GM18508 (cell line): ENCODE measurements at regions not wholly inside any gene's neighbourhood (a gene's known extent, or its start where the extent isn't known, plus 50 kb on each side); places are given as distances from the start of the nearest gene placed in this dataset.
"Not testable (repeated sequence)": the region's sequence is repeated elsewhere in the genome, so short reads cannot be mapped to it uniquely, and the experiment has no call there.

Experiments used
- ATAC-seq: cut with Tn5 transposase; IDR thresholded peaks from one replicate; pipeline ENCODE4 v1.9.1; 2021; ENCODE audit warnings: moderate number of reproducible peaks; ENCODE audit not compliant: insufficient read depth, unreplicated experiment

DNA sequence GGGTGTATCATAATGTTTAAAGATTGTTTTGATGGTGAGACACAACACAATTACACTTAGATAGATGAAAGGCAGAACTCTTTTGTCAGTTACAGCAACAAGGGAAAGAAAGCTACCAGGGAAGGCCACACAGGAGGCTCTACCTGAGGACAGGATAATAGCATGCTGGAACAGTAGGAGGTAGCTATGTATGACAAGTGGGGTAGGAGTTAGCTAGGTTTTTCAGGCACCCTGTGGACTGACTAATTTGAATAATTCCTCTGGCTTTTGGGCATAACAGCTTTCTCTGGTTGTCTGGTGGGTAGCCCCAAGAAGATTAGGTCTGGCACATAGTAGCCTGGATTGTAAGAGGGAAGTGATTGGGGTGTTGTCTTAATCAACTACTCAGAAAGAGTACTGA lies 475.4 kb upstream of the CHORDC1 start:
- ATAC-seq = no peak

DNA sequence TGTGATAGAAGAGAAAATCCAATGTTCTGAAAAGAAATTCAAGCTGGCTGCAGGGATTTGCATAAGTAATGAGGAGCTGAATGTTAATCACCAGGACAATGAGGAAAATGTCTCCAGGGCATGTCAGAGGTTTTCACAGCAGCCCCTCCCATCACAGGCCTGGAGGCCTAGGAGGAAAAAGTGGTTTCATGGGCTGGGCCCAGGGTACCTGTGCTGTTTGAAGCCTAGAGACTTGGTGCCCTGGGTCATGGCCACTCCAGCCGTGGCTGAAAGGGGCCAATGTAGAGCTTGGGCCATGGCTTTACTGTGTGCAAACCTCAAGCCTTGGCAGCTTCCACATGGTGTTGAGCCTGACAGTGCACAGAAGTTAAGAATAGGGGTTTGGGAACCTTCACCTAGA lies 452.6 kb upstream of the CHORDC1 start:
- ATAC-seq = not testable (repeated sequence)

GRCh38 chr11:90669094-90669493 lies 446.2 kb upstream of the CHORDC1 start:
- no peak for ATAC-seq

DNA sequence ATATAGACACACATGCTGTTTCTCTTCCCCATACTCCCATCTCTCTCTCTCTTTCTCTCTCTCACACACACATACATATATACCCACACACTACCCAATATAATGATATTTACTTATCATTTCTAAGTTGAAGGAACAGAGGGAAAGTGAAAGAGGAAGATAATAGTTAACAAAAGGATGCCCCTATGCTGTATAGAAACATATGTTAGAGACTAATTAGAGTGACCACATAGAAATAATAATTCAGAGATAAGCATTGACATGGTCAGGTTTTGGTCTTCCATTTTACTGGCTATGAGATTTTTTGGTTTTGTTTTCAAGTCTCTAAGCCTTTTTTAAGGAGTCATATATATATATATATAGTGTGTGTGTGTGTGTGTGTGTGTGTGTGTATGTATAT lies 445.7 kb upstream of the CHORDC1 start:
- ATAC-seq = peak; percentile 49

- peak; percentile 91 for ATAC-seq
Observed at GRCh38 chr11:90661233-90661632, 438.4 kb upstream of the CHORDC1 start.

DNA sequence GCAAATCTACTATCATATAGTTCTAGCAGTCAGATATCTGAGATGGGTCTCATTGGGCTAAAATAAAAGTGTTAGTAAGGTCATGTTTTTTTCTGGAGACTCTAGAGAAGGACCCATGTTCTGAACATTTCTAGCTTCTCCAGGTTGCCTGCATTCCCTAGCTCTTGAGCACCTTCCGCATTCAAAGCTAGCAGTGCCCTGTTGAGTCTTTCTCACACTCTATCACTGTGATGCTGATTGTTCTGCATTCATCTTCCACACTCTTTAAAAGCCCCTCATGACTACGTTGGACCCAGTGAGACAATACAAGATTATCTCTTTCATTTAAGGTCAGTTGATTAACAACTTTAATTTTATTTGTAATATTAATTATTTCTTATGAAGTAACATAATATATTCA lies 433.3 kb upstream of the CHORDC1 start:
- ATAC-seq = no peak

DNA sequence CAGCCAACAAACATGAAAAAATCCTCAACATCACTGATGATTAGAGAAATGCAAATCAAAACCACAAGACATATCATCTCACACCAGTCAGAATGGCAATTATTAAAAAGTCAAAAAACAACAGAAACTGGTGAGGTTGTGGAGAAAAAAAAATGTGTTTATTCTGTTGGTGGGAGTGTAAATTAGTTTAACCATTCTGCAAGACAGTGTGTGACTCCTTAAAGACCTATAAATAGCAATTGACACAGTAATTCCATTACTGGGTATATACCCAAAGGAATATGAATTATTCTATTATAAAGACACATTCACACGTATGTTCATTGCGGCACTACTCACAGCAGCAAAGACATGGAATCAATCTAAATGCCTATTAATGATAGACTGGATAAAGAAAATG lies 427.3 kb upstream of the CHORDC1 start:
- ATAC-seq = no peak

GRCh38 chr11:90646706-90647105 lies 423.9 kb upstream of the CHORDC1 start:
- no peak for ATAC-seq

GRCh38 chr11:90646266-90646665 lies 423.4 kb upstream of the CHORDC1 start:
- no peak for ATAC-seq

DNA sequence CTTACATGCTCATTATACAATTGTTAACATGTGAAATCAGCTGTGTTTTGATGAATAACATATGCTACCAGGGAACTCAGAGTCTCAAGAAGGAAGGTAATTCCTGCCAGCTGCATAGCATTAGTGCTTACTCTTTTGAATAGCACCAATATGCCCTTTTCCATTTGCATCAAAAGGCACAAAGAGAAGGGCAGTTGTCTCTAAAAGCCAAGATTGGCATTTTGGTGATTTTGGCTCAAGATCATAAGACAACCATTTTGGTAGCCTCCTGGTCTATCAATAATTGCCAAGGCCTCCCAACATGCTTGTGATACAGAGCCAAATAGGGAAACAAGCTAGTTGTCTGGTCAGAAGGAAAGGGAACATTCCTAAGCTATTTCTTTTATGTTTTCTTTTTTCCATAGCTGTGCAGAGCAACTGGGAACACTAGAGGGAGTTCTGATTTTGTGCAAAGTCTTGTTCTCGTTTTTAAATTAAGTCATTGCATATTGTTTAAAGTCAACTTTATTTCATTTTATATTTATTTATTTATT lies 416.7 kb upstream of the CHORDC1 start:
- no peak for ATAC-seq

DNA sequence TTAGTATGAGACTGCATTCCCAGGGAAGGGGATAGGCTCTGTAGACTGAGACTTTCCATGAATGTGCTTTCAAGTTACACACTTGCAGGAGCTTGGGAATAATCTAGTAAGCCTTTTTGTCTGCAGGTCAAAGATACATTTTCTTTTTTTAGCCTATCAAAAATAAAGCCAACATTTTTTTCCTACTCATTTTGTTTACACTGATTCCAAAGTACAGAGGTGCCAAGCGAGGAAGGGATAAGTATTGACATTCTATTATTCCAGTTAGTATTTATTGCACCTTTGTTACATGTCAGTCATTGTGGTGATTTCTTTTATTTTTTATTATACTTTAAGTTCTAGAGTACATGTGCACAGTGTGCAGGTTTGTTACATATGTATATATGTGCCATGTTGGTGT lies 413.0 kb upstream of the CHORDC1 start:
- no peak for ATAC-seq

GRCh38 chr11:90635151-90635550 lies 412.3 kb upstream of the CHORDC1 start:
- ATAC-seq = no peak

- ATAC-seq = no peak
Observed at GRCh38 chr11:90630176-90630575, 407.3 kb upstream of the CHORDC1 start.

DNA sequence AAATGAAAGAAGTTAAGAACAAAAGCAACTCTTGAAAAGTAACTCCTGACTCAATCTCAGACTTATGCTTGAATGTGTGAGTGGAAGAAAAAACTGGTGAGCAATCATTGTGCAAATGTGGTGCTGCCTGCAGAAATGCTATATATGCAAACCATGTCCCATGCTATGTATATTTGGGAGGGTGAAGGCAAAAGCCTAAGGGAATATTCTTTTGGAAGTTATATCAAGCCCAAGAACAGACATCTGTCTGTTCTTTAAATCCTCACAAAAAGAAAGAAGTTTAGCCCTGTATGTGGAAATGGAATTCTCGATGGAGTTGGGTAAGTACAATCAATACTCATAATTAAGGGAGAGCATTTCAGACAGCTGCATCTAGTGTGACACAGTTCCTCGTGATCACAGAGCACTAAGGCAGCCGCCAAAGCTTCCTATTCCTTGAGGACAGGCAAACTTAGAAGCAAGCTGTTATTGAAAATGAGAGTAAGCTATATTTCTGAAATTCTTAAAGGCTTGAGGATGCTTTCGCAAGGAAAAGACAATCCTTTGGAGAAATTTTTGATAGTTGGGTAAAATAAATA lies 406.5 kb upstream of the CHORDC1 start:
- no peak for ATAC-seq

DNA sequence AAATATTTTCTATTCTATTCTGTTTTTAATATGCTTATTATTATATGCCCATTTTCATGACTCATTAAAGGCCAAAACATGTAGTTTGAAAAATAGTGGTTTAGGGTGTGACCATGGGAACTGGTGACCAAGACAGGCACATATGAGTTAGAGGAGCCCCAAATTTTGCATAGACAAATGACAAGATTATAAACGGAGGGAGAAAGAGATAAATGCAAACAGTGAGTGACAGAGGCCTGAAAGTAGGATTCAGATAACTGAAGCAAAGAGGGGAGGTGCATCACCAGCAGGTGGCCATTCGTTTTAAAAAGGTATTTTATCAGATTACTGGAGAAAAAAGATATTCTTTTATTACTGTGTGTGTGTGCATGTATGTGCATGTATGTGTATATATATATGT lies 391.5 kb upstream of the CHORDC1 start:
- no peak for ATAC-seq

DNA sequence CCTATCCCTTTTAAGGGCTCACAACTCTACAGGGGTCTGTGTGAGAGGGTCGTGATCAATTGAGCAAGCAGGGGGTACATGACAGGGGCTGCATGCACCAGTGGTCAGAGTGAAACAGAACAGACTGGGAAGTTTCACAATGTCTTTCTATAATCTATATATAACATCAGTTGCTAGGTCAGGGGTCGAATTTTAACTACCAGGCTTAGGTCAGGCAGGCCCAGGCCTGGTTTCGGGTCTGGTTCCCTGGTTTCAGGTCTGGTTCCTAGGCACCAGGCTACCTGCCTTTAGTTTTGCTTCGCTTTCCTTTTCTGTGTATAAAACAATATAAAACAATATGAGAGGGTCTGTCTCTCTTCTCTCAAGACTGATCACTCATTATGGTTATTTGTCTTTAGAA lies 390.2 kb upstream of the CHORDC1 start:
- ATAC-seq = not testable (repeated sequence)

GRCh38 chr11:90606721-90607120 lies 383.9 kb upstream of the CHORDC1 start:
- no peak for ATAC-seq

DNA sequence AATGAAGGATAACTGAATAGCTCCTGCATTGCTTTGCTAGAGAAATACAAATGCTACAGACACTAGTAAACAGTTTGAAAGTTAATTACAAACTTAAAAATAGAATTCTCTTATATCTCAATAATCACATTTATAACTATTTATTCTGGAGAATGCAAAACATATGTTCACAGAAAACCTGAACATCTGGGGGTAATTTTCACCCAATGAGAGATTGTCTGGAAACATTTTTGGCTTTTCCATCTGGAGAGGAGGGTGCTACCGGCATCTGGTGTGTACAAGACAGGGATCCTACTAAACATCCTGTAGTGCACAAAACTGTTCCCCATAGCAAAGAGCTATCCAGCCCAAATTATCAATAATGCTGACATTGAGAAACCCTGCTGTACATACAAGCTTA lies 378.4 kb upstream of the CHORDC1 start:
- no peak for ATAC-seq

DNA sequence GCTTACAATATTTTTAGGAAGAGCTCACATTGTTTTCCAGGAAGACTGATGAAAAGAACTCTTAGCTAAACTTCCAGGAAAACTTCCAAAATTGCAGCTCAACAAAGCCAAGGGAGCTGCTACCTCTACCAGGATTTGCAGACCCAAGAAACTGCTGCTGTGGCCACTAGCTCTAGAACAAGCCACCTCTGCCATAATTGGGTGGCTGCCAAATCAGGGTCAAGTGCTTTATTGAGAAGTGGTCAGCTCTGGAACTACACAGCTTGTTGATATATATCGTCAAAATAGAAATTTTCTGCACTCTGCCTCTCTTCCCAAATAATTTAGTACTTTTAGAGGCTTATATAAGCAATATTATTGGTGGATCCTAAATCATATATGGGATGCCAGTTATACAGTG lies 371.8 kb upstream of the CHORDC1 start:
- no peak for ATAC-seq

- no peak for ATAC-seq
Observed at GRCh38 chr11:90593099-90593498, 370.2 kb upstream of the CHORDC1 start.

DNA sequence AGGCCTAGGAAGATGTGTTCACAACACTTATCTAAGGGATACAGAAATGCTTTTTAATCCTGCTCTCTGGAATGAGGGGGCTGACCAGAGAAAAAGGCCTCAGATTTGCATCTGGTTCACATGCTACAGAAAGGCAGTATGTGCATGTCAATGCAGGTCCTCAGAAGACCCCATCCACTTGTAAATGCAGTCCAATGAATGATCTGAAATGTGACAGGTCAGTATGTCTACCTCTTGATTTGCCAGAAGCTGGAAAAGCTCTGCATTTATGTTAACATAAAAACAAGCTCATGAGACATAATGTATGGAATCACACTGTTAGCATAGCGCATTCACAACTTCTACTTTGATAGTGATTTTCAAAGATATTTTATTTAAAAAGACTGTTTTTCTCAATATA lies 367.4 kb upstream of the CHORDC1 start:
- ATAC-seq = no peak

DNA sequence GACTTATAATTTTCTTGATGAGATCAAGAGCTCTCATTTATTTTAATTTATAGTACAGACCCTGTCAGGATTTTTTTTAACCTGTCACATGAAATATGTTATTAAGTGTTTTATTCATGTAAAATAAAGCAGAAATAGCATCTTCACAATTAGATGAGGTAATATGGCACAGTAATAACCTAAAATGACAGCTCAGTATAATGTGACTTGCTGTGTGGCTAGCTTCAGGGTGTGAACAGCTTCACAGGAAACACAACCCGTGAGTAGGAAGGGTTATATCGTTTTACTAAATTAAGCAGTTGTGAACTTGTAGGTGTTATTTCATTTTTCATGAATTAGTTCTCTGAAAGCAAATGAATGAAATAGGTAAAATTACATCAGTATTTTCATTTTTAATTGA lies 366.9 kb upstream of the CHORDC1 start:
- no peak for ATAC-seq

DNA sequence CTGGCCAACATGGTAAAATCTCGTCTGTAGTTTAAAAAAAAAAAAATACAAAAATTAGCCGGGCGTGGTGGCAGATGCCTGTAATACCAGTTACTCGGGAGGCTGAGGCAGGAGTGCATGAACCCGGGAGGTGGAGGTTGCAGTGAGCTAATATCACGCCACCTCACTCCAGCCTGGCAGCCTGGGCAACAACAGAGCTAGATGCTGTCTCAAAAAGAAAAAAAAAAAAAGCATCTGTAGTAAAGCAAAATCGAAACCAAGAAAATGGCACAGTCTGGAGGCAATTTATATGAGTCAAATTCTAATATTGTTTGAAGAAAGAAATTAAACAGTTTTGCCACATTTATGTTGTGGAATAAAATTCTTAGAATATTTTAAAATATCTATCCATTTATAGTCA lies 365.0 kb upstream of the CHORDC1 start:
- no peak for ATAC-seq
